IMR-90 (cell line): ENCODE measurements at regions not wholly inside any gene's neighbourhood (a gene's known extent, or its start where the extent isn't known, plus 50 kb on each side); places are given as distances from the start of the nearest gene placed in this dataset.

ENCODE experiments used
- ATAC-seq: fragments of 200-7000 bp; cut with Tn5 transposase; 2 replicates; pipeline ENCODE4 v1.9.1; 2020; ENCODE audit warnings: low read depth, mild to moderate bottlenecking, moderate library complexity
- BruUV-seq: library from RNA; stranded (reverse); fragments of 400-500 nt; replicated peaks from 2 replicates; lab custom pipeline; 2021; lab: Mats Ljungman, UMichigan
- CTCF ChIA-PET: fragments of 300-600 bp; formaldehyde crosslinking; extraction: SDS; loops from one replicate; lab custom pipeline; 2021; ENCODE audit warnings: antibody characterized with exemption; lab: Yijun Ruan, JAX
- POLR2A ChIA-PET: fragments of 300-600 bp; sonication (Branson Sonifier 250); formaldehyde crosslinking; loops from one replicate; lab custom pipeline; 2022; ENCODE audit warnings: antibody characterized with exemption; ENCODE audit not compliant: unreplicated experiment; lab: Charles Lee
- DNase-seq: peaks from one replicate; pipeline ENCODE4 v3.0.0; 2013
- H2AFZ ChIP-seq: replicated peaks from 2 replicates; pipeline ENCODE3; 2013; ENCODE audit warnings: low read length, mild to moderate bottlenecking; ENCODE audit not compliant: poor library complexity
- H2AK5ac ChIP-seq: 2 replicates; pipeline ENCODE4 v1.6.1; 2013; ENCODE audit warnings: low read depth, low read length, inconsistent platforms
- H2AK9ac ChIP-seq: replicated peaks from 2 replicates; pipeline ENCODE3; 2013; ENCODE audit warnings: mild to moderate bottlenecking, low read depth, low read length, moderate library complexity; ENCODE audit not compliant: poor library complexity
- H2BK120ac ChIP-seq: 2 replicates; pipeline ENCODE4 v1.6.1; 2013; ENCODE audit warnings: low read depth, low read length, inconsistent platforms
- H2BK15ac ChIP-seq: 3 replicates; pipeline ENCODE4 v1.6.1; 2013; ENCODE audit warnings: low read depth, low read length, inconsistent platforms
- H2BK20ac ChIP-seq: 2 replicates; pipeline ENCODE4 v1.6.1; 2013; ENCODE audit warnings: low read depth, mild to moderate bottlenecking, inconsistent platforms, low read length, moderate library complexity
- H2BK5ac ChIP-seq: 2 replicates; pipeline ENCODE4 v1.6.1; 2013; ENCODE audit warnings: mild to moderate bottlenecking, low read depth, low read length, inconsistent platforms; ENCODE audit not compliant: poor library complexity, severe bottlenecking
- H3K14ac ChIP-seq: replicated peaks from 2 replicates; pipeline ENCODE4 v1.6.1; 2013; ENCODE audit warnings: low read depth, low read length, inconsistent platforms
- H3K18ac ChIP-seq: 2 replicates; pipeline ENCODE4 v1.6.1; 2013; ENCODE audit warnings: low read depth, low read length, control low read depth
- H3K23ac ChIP-seq: 2 replicates; pipeline ENCODE4 v1.6.1; 2013; ENCODE audit warnings: low read depth, low read length, inconsistent platforms
- H3K27ac ChIP-seq: 2 replicates; pipeline ENCODE4 v1.5.1; 2013; ENCODE audit warnings: mild to moderate bottlenecking, control low read depth, low read length; ENCODE audit not compliant: insufficient read depth
- H3K27me3 ChIP-seq: 2 replicates; pipeline ENCODE4 v1.6.1; 2013; ENCODE audit warnings: low read length; ENCODE audit not compliant: control insufficient read depth, insufficient read depth
- H3K36me3 ChIP-seq: 2 replicates; pipeline ENCODE4 v1.6.1; 2013; ENCODE audit warnings: low read length, mixed read lengths; ENCODE audit not compliant: control insufficient read depth, insufficient read depth
- H3K4ac ChIP-seq: 2 replicates; pipeline ENCODE4 v1.6.1; 2013; ENCODE audit warnings: low read depth, low read length, inconsistent platforms
- H3K4me1 ChIP-seq: 2 replicates; pipeline ENCODE4 v1.6.1; 2013; ENCODE audit warnings: low read length, mixed read lengths; ENCODE audit not compliant: control insufficient read depth, insufficient read depth
- H3K4me2 ChIP-seq: 2 replicates; pipeline ENCODE4 v1.6.1; 2013; ENCODE audit warnings: low read depth, mild to moderate bottlenecking, control low read depth, low read length, moderate library complexity
- H3K4me3 ChIP-seq: 2 replicates; pipeline ENCODE4 v1.5.1; 2013; ENCODE audit warnings: low read depth, mild to moderate bottlenecking, control low read depth, low read length, moderate library complexity; ENCODE audit not compliant: insufficient read depth
- H3K56ac ChIP-seq: 2 replicates; pipeline ENCODE4 v1.6.1; 2013; ENCODE audit warnings: low read length, inconsistent platforms; ENCODE audit not compliant: insufficient read depth; ENCODE audit errors: extremely low read depth
- H3K79me1 ChIP-seq, 2 experiments: 2 replicates each; pipeline ENCODE4 v1.6.1; 2013; ENCODE audit warnings: low read length in 2 of 2, inconsistent platforms in 1 of 2, low read depth in 1 of 2
- H3K9ac ChIP-seq: 2 replicates; pipeline ENCODE4 v1.6.1; 2013; ENCODE audit warnings: low read depth, low read length, control low read depth
- H3K9me1 ChIP-seq: 2 replicates; pipeline ENCODE4 v1.6.1; 2013; ENCODE audit warnings: low read length, inconsistent platforms; ENCODE audit not compliant: insufficient read depth
- H3K9me3 ChIP-seq: 2 replicates; pipeline ENCODE4 v1.6.1; 2013; ENCODE audit warnings: low read length; ENCODE audit not compliant: control insufficient read depth, insufficient read depth
- H4K20me1 ChIP-seq: 2 replicates; pipeline ENCODE4 v1.6.1; 2013; ENCODE audit warnings: low read length, inconsistent platforms; ENCODE audit not compliant: insufficient read depth
- H4K5ac ChIP-seq: 2 replicates; pipeline ENCODE4 v1.6.1; 2013; ENCODE audit warnings: mild to moderate bottlenecking, low read depth, low read length, control low read depth
- H4K8ac ChIP-seq, 2 experiments: 2 replicates each; pipeline ENCODE4 v1.6.1; 2013; ENCODE audit warnings: low read depth in 2 of 2, low read length in 2 of 2, control low read depth in 1 of 2, inconsistent platforms in 1 of 2
- H4K91ac ChIP-seq: 2 replicates; pipeline ENCODE4 v1.6.1; 2013; ENCODE audit warnings: low read depth, low read length, inconsistent platforms; ENCODE audit not compliant: insufficient read depth
- BHLHE40 ChIP-seq: fragments of 150-350 bp; IDR thresholded peaks from 2 replicates; pipeline ENCODE4 v1.6.1; 2016; ENCODE audit warnings: mild to moderate bottlenecking, low read depth, low read length
- CEBPB ChIP-seq: IDR thresholded peaks from 2 replicates; pipeline ENCODE4 v1.6.1; 2012; ENCODE audit warnings: low read depth, low read length, improper control_type of control experiment
- CHD1 ChIP-seq: IDR thresholded peaks from 2 replicates; pipeline ENCODE4 v1.6.1; 2012; ENCODE audit warnings: low read depth, low read length, improper control_type of control experiment
- FOS ChIP-seq: fragments of 150-350 bp; IDR thresholded peaks from 2 replicates; pipeline ENCODE4 v1.6.1; 2016; ENCODE audit warnings: low read depth, low read length
- MAFK ChIP-seq: IDR thresholded peaks from 2 replicates; pipeline ENCODE4 v1.6.1; 2012; ENCODE audit warnings: low read depth, low read length, improper control_type of control experiment
- MAZ ChIP-seq: IDR thresholded peaks from 2 replicates; pipeline ENCODE4 v1.6.1; 2012; ENCODE audit warnings: low read depth, mild to moderate bottlenecking, low read length, improper control_type of control experiment, moderate library complexity, borderline replicate concordance
- MXI1 ChIP-seq: IDR thresholded peaks from 2 replicates; pipeline ENCODE4 v1.6.1; 2012; ENCODE audit warnings: low read depth, mild to moderate bottlenecking, low read length, moderate library complexity, borderline replicate concordance
- NFE2L2 ChIP-seq: fragments of 150-350 bp; IDR thresholded peaks from 2 replicates; pipeline ENCODE4 v1.6.1; 2016; ENCODE audit warnings: low read depth, mild to moderate bottlenecking, low read length
- POLR2A ChIP-seq: IDR thresholded peaks from 2 replicates; pipeline ENCODE4 v1.6.1; 2012; ENCODE audit warnings: mild to moderate bottlenecking, low read depth, low read length
- RAD21 ChIP-seq: IDR thresholded peaks from 2 replicates; pipeline ENCODE4 v1.6.1; 2012; ENCODE audit warnings: low read length, improper control_type of control experiment
- RCOR1 ChIP-seq: IDR thresholded peaks from 2 replicates; pipeline ENCODE4 v1.6.1; 2012; ENCODE audit warnings: mild to moderate bottlenecking, low read length, improper control_type of control experiment; ENCODE audit not compliant: insufficient replicate concordance
- RFX5 ChIP-seq: IDR thresholded peaks from 2 replicates; pipeline ENCODE4 v1.8.0; 2012; ENCODE audit warnings: low read depth, mild to moderate bottlenecking, low read length, moderate library complexity
- SMC3 ChIP-seq: fragments of 150-350 bp; IDR thresholded peaks from 2 replicates; pipeline ENCODE4 v1.6.1; 2016; ENCODE audit warnings: low read depth, mild to moderate bottlenecking, antibody characterized with exemption, low read length, moderate library complexity
- WGBS, 2 experiments: methylation state at CpG; one replicate each; pipeline versions ENCODE4 v1.1.5 to v1.1.7; 2013; ENCODE audit warnings: missing lambda C conversion rate in 2 of 2; ENCODE audit not compliant: insufficient read length in 1 of 2; ENCODE audit errors: extremely low coverage in 2 of 2; 5-methylcytosine and 5-hydroxymethylcytosine counted together
- dilution Hi-C: fragments of 300-500 bp; cut with HindIII; formaldehyde crosslinking; loops from one replicate; pipeline ENCODE4 v1.14.3; 2018; ENCODE audit warnings: low sequenced_read_pairs; ENCODE audit not compliant: unreplicated experiment
- in situ Hi-C: fragments of 300-500 bp; cut with MboI; formaldehyde crosslinking; loops from 3 replicates; pipeline ENCODE4 v1.14.3; 2019; ENCODE audit warnings: low sequenced_read_pairs, inconsistent platforms, mixed read lengths
- intact Hi-C: fragments of 100-400 bp; cut with micrococcal nuclease; formaldehyde crosslinking; loops from 2 replicates; pipeline ENCODE4 v1.10.0; 2022
- TF ChIP-seq, protein P1 (sequence below): conservative IDR thresholded peaks from 2 replicates; pipeline ENCODE4 v1.5.1; 2012; ENCODE audit warnings: mild to moderate bottlenecking, low read depth, low read length, improper control_type of control experiment
- TF ChIP-seq, protein P2 (sequence below): fragments of 150-350 bp; IDR thresholded peaks from 2 replicates; pipeline ENCODE4 v1.6.1; 2016; ENCODE audit warnings: low read depth, mild to moderate bottlenecking, low read length, moderate library complexity, borderline replicate concordance
- TF ChIP-seq, protein P3 (sequence below): fragments of 150-350 bp; IDR thresholded peaks from 2 replicates; pipeline ENCODE4 v1.6.1; 2017; ENCODE audit warnings: mild to moderate bottlenecking, antibody characterized with exemption, low read length, low read depth

DNA sequence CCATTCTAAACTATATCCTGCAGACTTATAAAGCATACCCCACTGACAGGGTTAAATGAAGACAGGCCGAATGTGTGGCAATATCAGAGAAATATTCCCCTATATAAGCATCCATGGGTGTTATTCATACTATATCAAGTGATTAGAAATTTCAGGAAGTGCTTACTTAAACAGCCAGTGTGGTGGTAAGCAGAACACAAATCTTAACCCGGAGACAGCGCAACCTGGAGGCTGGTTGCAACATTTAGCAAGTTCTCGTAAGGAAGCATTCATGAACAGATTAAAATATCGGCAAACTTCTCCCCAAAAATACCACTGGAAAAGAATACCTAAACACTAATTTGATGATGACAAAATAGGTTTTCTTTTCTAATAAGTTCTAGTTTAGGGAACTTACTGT, 261.2 kb downstream of the CBLL2 start:
- POLR2A ChIA-PET = no interaction called here
- Histone ChIP-seq H2AK5ac (no peak overlapping the region), H3K79me1 (no peaks in the 10 kb centered on the region), H3K4me1 (no peaks in the 10 kb centered on the region), H4K91ac (no peak overlapping the region), H3K9ac (no peak overlapping the region), H2AK9ac (no peak overlapping the region), H3K36me3 (no peaks in the 10 kb centered on the region), H3K18ac (no peak overlapping the region; the same call in 1 of the 2 replicates), H2BK5ac (no peak overlapping the region), H4K8ac (no peak overlapping the region), H3K9me1 (no peaks in the 10 kb centered on the region), H3K9me3 (no peaks in the 10 kb centered on the region), H3K27ac (no peak overlapping the region), H3K4me3 (no peak overlapping the region), H3K23ac (no peak overlapping the region), H2AFZ (no peak overlapping the region), H2BK120ac (no peak overlapping the region), H3K27me3 (no peaks in the 10 kb centered on the region), H4K20me1 (no peaks in the 10 kb centered on the region), H3K4me2 (no peak overlapping the region), H2BK20ac (no peak overlapping the region), H3K56ac (no peak overlapping the region), H3K4ac (no peak overlapping the region), H3K14ac (no peak overlapping the region), H2BK15ac (no peak overlapping the region), H4K5ac (no peak overlapping the region)
- in situ Hi-C loops = no loop called here
- dilution Hi-C loops = no loop called here
- DNase-seq (no peak), ATAC-seq (no peak)
- intact Hi-C loops = no loop called here
- CTCF ChIA-PET = no interaction called here
- no peak for TF ChIP-seq CEBPB
- TF ChIP-seq, protein P1, sequence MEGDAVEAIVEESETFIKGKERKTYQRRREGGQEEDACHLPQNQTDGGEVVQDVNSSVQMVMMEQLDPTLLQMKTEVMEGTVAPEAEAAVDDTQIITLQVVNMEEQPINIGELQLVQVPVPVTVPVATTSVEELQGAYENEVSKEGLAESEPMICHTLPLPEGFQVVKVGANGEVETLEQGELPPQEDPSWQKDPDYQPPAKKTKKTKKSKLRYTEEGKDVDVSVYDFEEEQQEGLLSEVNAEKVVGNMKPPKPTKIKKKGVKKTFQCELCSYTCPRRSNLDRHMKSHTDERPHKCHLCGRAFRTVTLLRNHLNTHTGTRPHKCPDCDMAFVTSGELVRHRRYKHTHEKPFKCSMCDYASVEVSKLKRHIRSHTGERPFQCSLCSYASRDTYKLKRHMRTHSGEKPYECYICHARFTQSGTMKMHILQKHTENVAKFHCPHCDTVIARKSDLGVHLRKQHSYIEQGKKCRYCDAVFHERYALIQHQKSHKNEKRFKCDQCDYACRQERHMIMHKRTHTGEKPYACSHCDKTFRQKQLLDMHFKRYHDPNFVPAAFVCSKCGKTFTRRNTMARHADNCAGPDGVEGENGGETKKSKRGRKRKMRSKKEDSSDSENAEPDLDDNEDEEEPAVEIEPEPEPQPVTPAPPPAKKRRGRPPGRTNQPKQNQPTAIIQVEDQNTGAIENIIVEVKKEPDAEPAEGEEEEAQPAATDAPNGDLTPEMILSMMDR = no peak
- no peak for TF ChIP-seq RAD21
- TF ChIP-seq MAZ = no peak
- TF ChIP-seq NFE2L2 = no peak
- no peak for TF ChIP-seq CHD1
- no peak for TF ChIP-seq RCOR1
- TF ChIP-seq MXI1 = no peak
- TF ChIP-seq POLR2A = no peak
- TF ChIP-seq, protein P2, sequence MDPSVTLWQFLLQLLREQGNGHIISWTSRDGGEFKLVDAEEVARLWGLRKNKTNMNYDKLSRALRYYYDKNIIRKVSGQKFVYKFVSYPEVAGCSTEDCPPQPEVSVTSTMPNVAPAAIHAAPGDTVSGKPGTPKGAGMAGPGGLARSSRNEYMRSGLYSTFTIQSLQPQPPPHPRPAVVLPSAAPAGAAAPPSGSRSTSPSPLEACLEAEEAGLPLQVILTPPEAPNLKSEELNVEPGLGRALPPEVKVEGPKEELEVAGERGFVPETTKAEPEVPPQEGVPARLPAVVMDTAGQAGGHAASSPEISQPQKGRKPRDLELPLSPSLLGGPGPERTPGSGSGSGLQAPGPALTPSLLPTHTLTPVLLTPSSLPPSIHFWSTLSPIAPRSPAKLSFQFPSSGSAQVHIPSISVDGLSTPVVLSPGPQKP = no peak
- no peak for TF ChIP-seq BHLHE40
- TF ChIP-seq, protein P3, sequence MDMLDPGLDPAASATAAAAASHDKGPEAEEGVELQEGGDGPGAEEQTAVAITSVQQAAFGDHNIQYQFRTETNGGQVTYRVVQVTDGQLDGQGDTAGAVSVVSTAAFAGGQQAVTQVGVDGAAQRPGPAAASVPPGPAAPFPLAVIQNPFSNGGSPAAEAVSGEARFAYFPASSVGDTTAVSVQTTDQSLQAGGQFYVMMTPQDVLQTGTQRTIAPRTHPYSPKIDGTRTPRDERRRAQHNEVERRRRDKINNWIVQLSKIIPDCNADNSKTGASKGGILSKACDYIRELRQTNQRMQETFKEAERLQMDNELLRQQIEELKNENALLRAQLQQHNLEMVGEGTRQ = no peak
- no peak for TF ChIP-seq FOS
- TF ChIP-seq RFX5 = no peak
- TF ChIP-seq MAFK = no peak
- no peak for TF ChIP-seq SMC3
- WGBS, 2 experiments = no CpG with 5 or more reads among the region's 5 CpGs
- no TSS peak for BruUV-seq
